Dermis microvascular lymphatic vessel endothelial cell (primary cell): ENCODE measurements at regions not wholly inside any gene's neighbourhood (a gene's known extent, or its start where the extent isn't known, plus 50 kb on each side); places are given as distances from the start of the nearest gene placed in this dataset.

Source experiments
- DNase-seq, 2 donors: peaks; one replicate each; pipeline versions ENCODE4 v3.0.0 to v3.0.0-alpha.2; 2010; ENCODE audit warnings: low read depth in 2 of 2

- DNase-seq: peak in 1 of 2 donors; percentile 54
These were observed 76.8 kb upstream of the EPC2 start for GRCh38 chr2:148567716-148568115.

GRCh38 chr2:148568597-148568996 is 76.0 kb upstream of the EPC2 start:
- no peak for DNase-seq

GRCh38 chr2:148569221-148569620 is 75.3 kb upstream of the EPC2 start:
- DNase-seq: no peak

- no peak for DNase-seq
These were observed 73.6 kb upstream of the EPC2 start for GRCh38 chr2:148570989-148571388.

- no peak for DNase-seq
These were observed 66.6 kb upstream of the EPC2 start for GRCh38 chr2:148577845-148578492.

GRCh38 chr2:148578493-148578884 is 66.1 kb upstream of the EPC2 start:
- no peak for DNase-seq

GRCh38 chr2:148582679-148583511 is 61.7 kb upstream of the EPC2 start:
- DNase-seq: no peak

- no peak for DNase-seq
These were observed 58.9 kb upstream of the EPC2 start for GRCh38 chr2:148585696-148586095.

- no peak for DNase-seq
These were observed 57.9 kb upstream of the EPC2 start for GRCh38 chr2:148586522-148587128.

- no peak for DNase-seq
These were observed 53.9 kb upstream of the EPC2 start for GRCh38 chr2:148590612-148591011.

- no peak for DNase-seq
These were observed 51.8 kb upstream of the EPC2 start for GRCh38 chr2:148592791-148593190.

GRCh38 chr2:148593421-148593820 is 51.1 kb upstream of the EPC2 start:
- peak in 1 of 2 donors; percentile 56 for DNase-seq

GRCh38 chr2:148594216-148594615 is 50.3 kb upstream of the EPC2 start:
- no peak for DNase-seq
